Transverse colon (tissue), 4 donors: ENCODE measurements at regions not wholly inside any gene's neighbourhood (a gene's known extent, or its start where the extent isn't known, plus 50 kb on each side); places are given as distances from the start of the nearest gene placed in this dataset.

Source experiments
- DNase-seq: peaks from one replicate; pipeline ENCODE4 v3.0.0-alpha.2; 2019
- H3K27ac ChIP-seq, 4 donors: fragments of 200-600 bp; sonication (generic); 2 replicates each; pipeline ENCODE4 v1.5.1; 2016 to 2018; ENCODE audit warnings: inconsistent platforms in 4 of 4
- H3K27me3 ChIP-seq: fragments of 200-600 bp; sonication (generic); 2 replicates; pipeline ENCODE4 v1.5.1; 2017; ENCODE audit warnings: inconsistent platforms
- H3K36me3 ChIP-seq, 4 donors: fragments of 200-600 bp; sonication (generic); 2 replicates each; pipeline ENCODE4 v1.5.1; 2017 to 2019; ENCODE audit warnings: inconsistent platforms in 4 of 4
- H3K4me1 ChIP-seq, 4 donors: fragments of 200-600 bp; sonication (generic); 2 replicates each; pipeline ENCODE4 v1.5.1; 2017 to 2020; ENCODE audit warnings: inconsistent platforms in 4 of 4
- H3K4me3 ChIP-seq, 4 donors: fragments of 200-600 bp; sonication (generic); 1 replicate in 1 of 4; 2 replicates in 3 of 4; pipeline versions ENCODE4 v1.5.1 to v1.6.1; 2017 to 2019; ENCODE audit warnings: inconsistent platforms in 4 of 4
- H3K9me3 ChIP-seq, 2 donors: fragments of 200-600 bp; sonication (generic); 2 replicates each; pipeline ENCODE4 v1.5.1; 2017 to 2019; ENCODE audit warnings: inconsistent platforms in 2 of 2
- EP300 ChIP-seq: sonication (generic); formaldehyde crosslinking; IDR thresholded peaks from one replicate; pipeline ENCODE4 v1.6.1; 2017; ENCODE audit warnings: antibody characterized with exemption, low read depth
- POLR2A ChIP-seq: fragments of 450-650 bp; IDR thresholded peaks from one replicate; pipeline ENCODE4 v1.6.1; 2016; ENCODE audit warnings: antibody characterized with exemption, mild to moderate bottlenecking, moderate library complexity
- POLR2AphosphoS5 ChIP-seq, 3 donors: sonication (generic); formaldehyde crosslinking; IDR thresholded peaks; one replicate each; pipeline ENCODE4 v1.6.1; 2016; ENCODE audit warnings: antibody characterized with exemption in 3 of 3
- whole genome bisulfite sequencing, 2 donors: methylation state at CpG; one replicate each; pipeline ENCODE4 v1.1.5; 2018; ENCODE audit warnings: low coverage in 1 of 2; 5-methylcytosine and 5-hydroxymethylcytosine counted together
- in situ Hi-C, 4 donors: fragments of 200-750 bp; cut with MboI; loops; one replicate each; pipeline versions ENCODE4 v1.15.0 to v1.15.1; 2017; ENCODE audit warnings: low sequenced_read_pairs in 3 of 4, low pct_ligation_motif_present in 1 of 4, low pct_unique_long_range_greater_than_20kb in 1 of 4
- intact Hi-C: fragments of 100-400 bp; cut with DNase I; formaldehyde crosslinking; loops from one replicate; pipeline ENCODE4 v1.15.1; 2023; ENCODE audit warnings: low total_unique reads
- TF ChIP-seq, protein P1 (sequence below), 5 experiments: fragments of 200-600 bp in 3 of 5; fragments of 450-650 bp in 2 of 5; sonication (generic) in 3 of 5; IDR thresholded peaks; 1 replicate in 2 of 5; 2 replicates in 3 of 5; pipeline ENCODE4 v1.5.1; 2016 to 2017; ENCODE audit warnings: antibody characterized with exemption in 5 of 5, inconsistent platforms in 3 of 5, mild to moderate bottlenecking in 2 of 5, moderate library complexity in 1 of 5

GRCh38 chr5:13382232-13382631 is 562.3 kb downstream of the DNAH5 start:
- Histone ChIP-seq H3K27ac (no peak overlapping the region), H3K4me1 (no peaks in the 10 kb centered on the region), H3K27me3 (no peaks in the 10 kb centered on the region), H3K9me3 (no peaks in the 10 kb centered on the region), H3K4me3 (no peak overlapping the region), H3K36me3 (no peaks in the 10 kb centered on the region)
- no peak for TF ChIP-seq POLR2AphosphoS5 (IDR thresholded peaks at IDR 0.05)
- TF ChIP-seq, protein P1, sequence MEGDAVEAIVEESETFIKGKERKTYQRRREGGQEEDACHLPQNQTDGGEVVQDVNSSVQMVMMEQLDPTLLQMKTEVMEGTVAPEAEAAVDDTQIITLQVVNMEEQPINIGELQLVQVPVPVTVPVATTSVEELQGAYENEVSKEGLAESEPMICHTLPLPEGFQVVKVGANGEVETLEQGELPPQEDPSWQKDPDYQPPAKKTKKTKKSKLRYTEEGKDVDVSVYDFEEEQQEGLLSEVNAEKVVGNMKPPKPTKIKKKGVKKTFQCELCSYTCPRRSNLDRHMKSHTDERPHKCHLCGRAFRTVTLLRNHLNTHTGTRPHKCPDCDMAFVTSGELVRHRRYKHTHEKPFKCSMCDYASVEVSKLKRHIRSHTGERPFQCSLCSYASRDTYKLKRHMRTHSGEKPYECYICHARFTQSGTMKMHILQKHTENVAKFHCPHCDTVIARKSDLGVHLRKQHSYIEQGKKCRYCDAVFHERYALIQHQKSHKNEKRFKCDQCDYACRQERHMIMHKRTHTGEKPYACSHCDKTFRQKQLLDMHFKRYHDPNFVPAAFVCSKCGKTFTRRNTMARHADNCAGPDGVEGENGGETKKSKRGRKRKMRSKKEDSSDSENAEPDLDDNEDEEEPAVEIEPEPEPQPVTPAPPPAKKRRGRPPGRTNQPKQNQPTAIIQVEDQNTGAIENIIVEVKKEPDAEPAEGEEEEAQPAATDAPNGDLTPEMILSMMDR (IDR thresholded peaks at IDR 0.05), result no peak
- no peak for TF ChIP-seq EP300
- TF ChIP-seq POLR2A, result no peak
- intact Hi-C loops (no loop called here), in situ Hi-C loops (no loop called here)
- DNase-seq, result no peak
- WGBS, 2 donors, result 52% methylated on average over 3 of the region's 3 CpGs; no CpG with 5 or more reads in 1 of the 2 donors

DNA sequence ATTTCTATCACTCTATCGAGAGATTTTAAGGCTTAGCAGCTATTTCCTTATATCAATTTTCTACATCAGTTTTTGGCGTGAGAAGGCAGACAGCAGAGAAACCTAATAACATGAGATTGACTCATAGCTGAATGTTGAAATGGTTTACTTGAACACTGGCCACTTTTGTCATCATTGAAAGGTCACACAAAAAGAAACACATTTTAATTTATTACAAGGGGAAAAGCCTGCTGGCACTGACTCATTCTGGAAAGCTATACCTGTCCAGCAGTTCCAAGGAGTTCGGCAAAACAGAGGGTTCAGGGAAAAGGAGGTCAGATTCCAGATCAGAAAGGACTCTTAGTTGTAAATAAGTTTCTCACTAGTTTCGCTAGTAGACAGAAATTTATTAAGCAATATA is 566.4 kb downstream of the DNAH5 start:
- H3K36me3 ChIP-seq, result no peaks in the 10 kb centered on the region
- TF ChIP-seq, protein P1 (IDR thresholded peaks at IDR 0.05), result no peak
- TF ChIP-seq POLR2AphosphoS5 (IDR thresholded peaks at IDR 0.05) (no peak), EP300 (no peak), POLR2A (no peak)
- WGBS, 2 donors, result 56 to 57% methylated on average over 4 of the region's 4 CpGs
- in situ Hi-C loops (no loop called here), intact Hi-C loops (no loop called here)
- H3K27ac ChIP-seq, result no peak overlapping the region
- no peaks in the 10 kb centered on the region for H3K4me1 ChIP-seq
- DNase-seq, result no peak
- no peaks in the 10 kb centered on the region for H3K9me3 ChIP-seq
- H3K27me3 ChIP-seq, result no peaks in the 10 kb centered on the region
- no peak overlapping the region for H3K4me3 ChIP-seq

GRCh38 chr5:13359344-13359743 is 585.1 kb downstream of the DNAH5 start:
- H3K4me1 ChIP-seq, result no peaks in the 10 kb centered on the region
- DNase-seq, result no peak
- intact Hi-C loops, result no loop called here
- in situ Hi-C loops, result no loop called here
- H3K27me3 ChIP-seq, result no peaks in the 10 kb centered on the region
- no peaks in the 10 kb centered on the region for H3K9me3 ChIP-seq
- no peak overlapping the region for H3K4me3 ChIP-seq
- TF ChIP-seq POLR2AphosphoS5 (IDR thresholded peaks at IDR 0.05) (no peak), POLR2A (no peak), EP300 (no peak)
- TF ChIP-seq, protein P1 (IDR thresholded peaks at IDR 0.05), result no peak
- H3K27ac ChIP-seq, result no peak overlapping the region
- no peaks in the 10 kb centered on the region for H3K36me3 ChIP-seq

DNA sequence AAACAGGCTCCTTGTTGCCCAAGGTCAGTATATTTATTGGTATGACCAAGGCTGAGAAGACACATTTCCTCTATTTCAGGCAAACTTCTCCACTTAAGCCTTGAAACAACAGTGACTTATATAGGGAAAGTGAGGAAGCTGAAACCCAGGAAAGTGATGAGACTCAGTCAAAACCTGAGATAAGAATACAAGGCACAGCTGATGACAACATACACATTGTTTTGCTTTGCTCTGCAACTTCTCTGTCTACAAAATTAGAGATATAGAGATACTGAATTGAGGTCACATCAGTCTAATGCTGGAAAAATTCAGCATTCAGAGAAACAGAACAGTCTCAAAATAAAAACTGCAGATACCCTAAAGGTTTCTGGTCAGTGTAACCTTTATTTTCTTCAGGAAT is 586.1 kb downstream of the DNAH5 start:
- Histone ChIP-seq H3K27me3 (no peaks in the 10 kb centered on the region), H3K4me3 (no peak overlapping the region), H3K36me3 (no peaks in the 10 kb centered on the region), H3K4me1 (no peaks in the 10 kb centered on the region), H3K27ac (no peak overlapping the region), H3K9me3 (no peaks in the 10 kb centered on the region)
- intact Hi-C loops, result no loop called here
- no peak for TF ChIP-seq POLR2A
- TF ChIP-seq EP300, result no peak
- no peak for TF ChIP-seq POLR2AphosphoS5 (IDR thresholded peaks at IDR 0.05)
- TF ChIP-seq, protein P1 (IDR thresholded peaks at IDR 0.05), result no peak
- in situ Hi-C loops, result no loop called here
- no peak for DNase-seq
